HG03097 (cell line): ENCODE measurements at regions not wholly inside any gene's neighbourhood (a gene's known extent, or its start where the extent isn't known, plus 50 kb on each side); places are given as distances from the start of the nearest gene placed in this dataset.
"Not testable (repeated sequence)": the region's sequence is repeated elsewhere in the genome, so short reads cannot be mapped to it uniquely, and the experiment has no call there.

Experiments
- ATAC-seq: cut with Tn5 transposase; IDR thresholded peaks from one replicate; pipeline ENCODE4 v1.9.1; 2021; ENCODE audit not compliant: unreplicated experiment, low FRiP score

GRCh38 chr6:26795474-26796307, 136.1 kb upstream of the ZNF322 start:
- not testable (repeated sequence) for ATAC-seq

- not testable (repeated sequence) for ATAC-seq
Observed at GRCh38 chr6:26799903-26800633, 140.5 kb upstream of the ZNF322 start.

- not testable (repeated sequence) for ATAC-seq
Observed at GRCh38 chr6:26803762-26804161, 144.2 kb upstream of the ZNF322 start.

GRCh38 chr6:26811486-26812116, 152.1 kb upstream of the ZNF322 start:
- not testable (repeated sequence) for ATAC-seq

GRCh38 chr6:26818640-26819225, 159.2 kb upstream of the ZNF322 start:
- not testable (repeated sequence) for ATAC-seq

- not testable (repeated sequence) for ATAC-seq
Observed at GRCh38 chr6:26827965-26828364, 168.4 kb upstream of the ZNF322 start.

- not testable (repeated sequence) for ATAC-seq
Observed at GRCh38 chr6:26829480-26829879, 169.9 kb upstream of the ZNF322 start.

- ATAC-seq, result not testable (repeated sequence)
Observed at GRCh38 chr6:26830992-26831391, 171.4 kb upstream of the ZNF322 start.

- ATAC-seq, result not testable (repeated sequence)
Observed at GRCh38 chr6:26835707-26836106, 176.2 kb upstream of the ZNF322 start.

- ATAC-seq, result not testable (repeated sequence)
Observed at GRCh38 chr6:26836657-26837056, 177.1 kb upstream of the ZNF322 start.

- not testable (repeated sequence) for ATAC-seq
Observed at GRCh38 chr6:26844823-26845222, 185.3 kb upstream of the ZNF322 start.

- not testable (repeated sequence) for ATAC-seq
Observed at GRCh38 chr6:26857289-26857688, 197.7 kb upstream of the ZNF322 start.

- not testable (repeated sequence) for ATAC-seq
Observed at GRCh38 chr6:26859067-26859770, 199.7 kb upstream of the ZNF322 start.

- not testable (repeated sequence) for ATAC-seq
Observed at GRCh38 chr6:26859771-26860163, 200.2 kb upstream of the ZNF322 start.

- ATAC-seq, result not testable (repeated sequence)
Observed at GRCh38 chr6:26861913-26862312, 202.4 kb upstream of the ZNF322 start.

- ATAC-seq, result not testable (repeated sequence)
Observed at GRCh38 chr6:26863641-26864040, 204.1 kb upstream of the ZNF322 start.

GRCh38 chr6:26898785-26899184, 239.2 kb upstream of the ZNF322 start:
- not testable (repeated sequence) for ATAC-seq

GRCh38 chr6:26924206-26924605, 264.7 kb upstream of the ZNF322 start:
- not testable (repeated sequence) for ATAC-seq

- ATAC-seq, result not testable (repeated sequence)
Observed at GRCh38 chr6:26928190-26928589, 268.6 kb upstream of the ZNF322 start.

- ATAC-seq, result not testable (repeated sequence)
Observed at GRCh38 chr6:26937258-26937657, 277.7 kb upstream of the ZNF322 start.
